ENCODE measurements at regions not wholly inside any gene's neighbourhood (a gene's known extent, or its start where the extent isn't known, plus 50 kb on each side); places are given as distances from the start of the nearest gene placed in this dataset.

DNA sequence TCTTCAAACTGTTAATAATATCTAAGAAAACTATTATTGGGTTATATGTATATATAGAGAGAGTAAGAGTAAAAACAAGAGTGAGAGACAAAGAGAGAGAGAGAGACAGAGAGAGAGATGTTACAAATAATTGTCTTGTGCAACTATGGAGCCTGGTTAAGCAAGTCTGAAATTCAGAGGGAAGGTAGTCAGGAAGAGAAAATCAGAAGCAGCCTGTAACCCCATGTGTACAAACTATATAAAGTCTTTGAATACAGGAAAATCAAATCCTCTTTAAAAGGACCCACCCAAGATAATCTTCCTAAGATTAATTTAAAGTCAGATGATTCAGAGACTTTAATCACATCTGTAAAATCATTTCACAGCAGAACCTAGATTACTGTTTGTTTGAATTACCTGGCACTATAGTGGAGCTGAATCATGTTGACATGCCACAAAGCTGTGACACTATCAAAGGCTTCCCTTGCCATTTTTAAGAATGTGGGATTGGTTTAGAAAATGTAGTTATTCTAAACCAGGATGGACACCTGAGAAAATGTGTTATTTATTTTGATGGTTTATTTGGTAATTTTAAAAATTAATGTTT lies 301.7 kb upstream of the FSIP2 start:
- TF ChIP-seq CTCF (IDR thresholded peaks at IDR 0.05) (no peak), POLR2A (IDR thresholded peaks at IDR 0.05) (no peak)
- Histone ChIP-seq H3K9me3 (no peaks in the 10 kb centered on the region), H3K36me3 (peaks cover 0 to 5% of the 10 kb centered on the region in 2 donors), H3K4me1 (no peaks in the 10 kb centered on the region), H3K4me3 (no peak overlapping the region), H3K27me3 (no peaks in the 10 kb centered on the region), H3K27ac (no peak overlapping the region)
- no peak for DNase-seq
- intact Hi-C loops (cut with DNase I; ENCODE audit: low total_unique reads): no loop called here

GRCh38 chr2:185441486-185442005 lies 297.1 kb upstream of the FSIP2 start:
- Histone ChIP-seq H3K36me3 (peaks cover 0 to 5% of the 10 kb centered on the region in 2 donors), H3K27ac (no peak overlapping the region), H3K4me3 (no peak overlapping the region), H3K9me3 (no peaks in the 10 kb centered on the region), H3K27me3 (no peaks in the 10 kb centered on the region), H3K4me1 (no peaks in the 10 kb centered on the region)
- no peak for DNase-seq
- intact Hi-C loops (cut with DNase I; ENCODE audit: low total_unique reads): no loop called here
- TF ChIP-seq POLR2A (IDR thresholded peaks at IDR 0.05) (no peak), CTCF (IDR thresholded peaks at IDR 0.05) (no peak)

DNA sequence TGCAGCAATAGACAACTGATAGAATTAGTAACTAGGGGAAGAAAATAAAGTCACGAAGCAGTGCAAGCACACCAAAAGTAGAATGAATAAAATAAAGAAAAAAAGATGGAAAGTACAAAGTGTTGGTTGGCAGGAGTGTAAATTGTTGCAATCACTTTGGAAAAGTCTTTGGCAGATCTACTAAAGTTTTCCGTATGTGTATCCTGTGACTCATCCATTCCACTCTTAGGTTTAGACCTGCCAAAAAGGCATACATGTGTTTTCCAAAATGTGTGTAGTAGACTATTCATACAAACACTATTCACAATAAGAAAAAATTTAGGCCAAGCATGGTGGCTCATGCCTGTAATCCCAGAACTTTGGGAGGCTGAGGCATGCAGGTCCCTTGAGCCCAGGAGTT lies 282.1 kb upstream of the FSIP2 start:
- H3K36me3 ChIP-seq: peaks cover 0 to 3% of the 10 kb centered on the region in 2 donors
- no peak overlapping the region for H3K27ac ChIP-seq
- no peaks in the 10 kb centered on the region for H3K27me3 ChIP-seq
- intact Hi-C loops (cut with DNase I; ENCODE audit: low total_unique reads): no loop called here
- no peak for TF ChIP-seq POLR2A (IDR thresholded peaks at IDR 0.05)
- TF ChIP-seq CTCF (IDR thresholded peaks at IDR 0.05): no peak
- no peak for DNase-seq
- H3K4me1 ChIP-seq: no peaks in the 10 kb centered on the region
- no peak overlapping the region for H3K4me3 ChIP-seq
- H3K9me3 ChIP-seq: no peaks in the 10 kb centered on the region

GRCh38 chr2:185463481-185463880 lies 275.1 kb upstream of the FSIP2 start:
- DNase-seq: no peak
- intact Hi-C loops (cut with DNase I; ENCODE audit: low total_unique reads): no loop called here
- H3K9me3 ChIP-seq: peaks cover 0 to 4% of the 10 kb centered on the region in 2 donors
- H3K4me1 ChIP-seq: no peaks in the 10 kb centered on the region
- TF ChIP-seq CTCF (IDR thresholded peaks at IDR 0.05) (no peak), POLR2A (IDR thresholded peaks at IDR 0.05) (no peak)
- H3K36me3 ChIP-seq: peaks cover 0 to 3% of the 10 kb centered on the region in 2 donors
- H3K4me3 ChIP-seq: no peak overlapping the region
- H3K27me3 ChIP-seq: no peaks in the 10 kb centered on the region
- H3K27ac ChIP-seq: no peak overlapping the region

GRCh38 chr2:185466915-185467314 lies 271.7 kb upstream of the FSIP2 start:
- Histone ChIP-seq H3K4me3 (no peak overlapping the region), H3K27ac (no peak overlapping the region), H3K9me3 (peaks cover 0 to 4% of the 10 kb centered on the region in 2 donors), H3K27me3 (no peaks in the 10 kb centered on the region), H3K4me1 (no peaks in the 10 kb centered on the region), H3K36me3 (no peaks in the 10 kb centered on the region)
- TF ChIP-seq CTCF (IDR thresholded peaks at IDR 0.05): no peak
- TF ChIP-seq POLR2A (IDR thresholded peaks at IDR 0.05): no peak
- intact Hi-C loops (cut with DNase I; ENCODE audit: low total_unique reads): no loop called here
- DNase-seq: no peak

Data from uterus (tissue), 3 donors.